Left ventricle myocardium inferior (tissue), 1 donor: ENCODE measurements at regions not wholly inside any gene's neighbourhood (a gene's known extent, or its start where the extent isn't known, plus 50 kb on each side); places are given as distances from the start of the nearest gene placed in this dataset.

Experiments used
- DNase-seq: peaks from one replicate; pipeline ENCODE4 v3.0.0-alpha.2; 2020
- H3K27ac ChIP-seq: fragments of 200-600 bp; replicated peaks from 2 replicates; pipeline ENCODE4 v1.8.0; 2021
- H3K27me3 ChIP-seq: fragments of 200-600 bp; 2 replicates; pipeline ENCODE4 v1.8.0; 2021; ENCODE audit warnings: low read depth
- H3K36me3 ChIP-seq: fragments of 200-600 bp; 2 replicates; pipeline ENCODE4 v1.8.0; 2021
- H3K4me1 ChIP-seq: fragments of 200-600 bp; 2 replicates; pipeline ENCODE4 v1.8.0; 2021
- H3K4me3 ChIP-seq: fragments of 200-600 bp; 2 replicates; pipeline ENCODE4 v1.8.0; 2021; ENCODE audit warnings: mild to moderate bottlenecking, moderate library complexity
- H3K9me3 ChIP-seq: fragments of 200-600 bp; replicated peaks from 2 replicates; pipeline ENCODE4 v1.8.0; 2021
- intact Hi-C: fragments of 100-400 bp; cut with micrococcal nuclease; formaldehyde crosslinking; loops from one replicate; pipeline ENCODE4 v1.11.0; 2022
- TF ChIP-seq, protein P1 (sequence below): fragments of 200-600 bp; IDR thresholded peaks from 2 replicates; pipeline ENCODE4 v1.8.0; 2021; ENCODE audit warnings: antibody characterized with exemption, mild to moderate bottlenecking, borderline replicate concordance
- donor health status: DM: no; HTN: yes; CAD: no; lungs with severe emphysema.

DNA sequence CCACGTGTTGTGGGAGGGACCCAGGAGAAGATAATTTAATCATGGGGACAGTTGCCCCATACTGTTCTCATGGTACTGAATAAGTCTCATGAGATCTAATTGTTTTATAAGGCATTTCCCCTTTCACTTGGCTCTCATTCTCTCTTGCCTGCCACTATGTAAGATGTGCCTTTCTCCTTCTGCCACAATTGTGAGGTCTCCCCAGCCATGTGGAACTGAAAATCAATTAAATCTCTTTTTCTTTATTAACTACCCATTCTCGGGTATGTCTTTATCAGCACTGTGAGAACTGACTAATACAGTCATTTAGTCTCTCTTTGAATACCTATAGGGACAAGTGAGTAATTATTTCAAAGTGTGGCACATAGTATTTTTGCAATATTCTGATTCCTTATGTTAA is 269.2 kb upstream of the SMARCA2 start:
- H3K27me3 ChIP-seq: peaks cover 4% of the 10 kb centered on the region
- intact Hi-C loops: no loop called here
- no peak overlapping the region for H3K4me3 ChIP-seq
- H3K27ac ChIP-seq: no peak overlapping the region
- TF ChIP-seq, protein P1, sequence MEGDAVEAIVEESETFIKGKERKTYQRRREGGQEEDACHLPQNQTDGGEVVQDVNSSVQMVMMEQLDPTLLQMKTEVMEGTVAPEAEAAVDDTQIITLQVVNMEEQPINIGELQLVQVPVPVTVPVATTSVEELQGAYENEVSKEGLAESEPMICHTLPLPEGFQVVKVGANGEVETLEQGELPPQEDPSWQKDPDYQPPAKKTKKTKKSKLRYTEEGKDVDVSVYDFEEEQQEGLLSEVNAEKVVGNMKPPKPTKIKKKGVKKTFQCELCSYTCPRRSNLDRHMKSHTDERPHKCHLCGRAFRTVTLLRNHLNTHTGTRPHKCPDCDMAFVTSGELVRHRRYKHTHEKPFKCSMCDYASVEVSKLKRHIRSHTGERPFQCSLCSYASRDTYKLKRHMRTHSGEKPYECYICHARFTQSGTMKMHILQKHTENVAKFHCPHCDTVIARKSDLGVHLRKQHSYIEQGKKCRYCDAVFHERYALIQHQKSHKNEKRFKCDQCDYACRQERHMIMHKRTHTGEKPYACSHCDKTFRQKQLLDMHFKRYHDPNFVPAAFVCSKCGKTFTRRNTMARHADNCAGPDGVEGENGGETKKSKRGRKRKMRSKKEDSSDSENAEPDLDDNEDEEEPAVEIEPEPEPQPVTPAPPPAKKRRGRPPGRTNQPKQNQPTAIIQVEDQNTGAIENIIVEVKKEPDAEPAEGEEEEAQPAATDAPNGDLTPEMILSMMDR: no peak
- DNase-seq: no peak
- H3K4me1 ChIP-seq: no peaks in the 10 kb centered on the region
- H3K9me3 ChIP-seq: no peaks in the 10 kb centered on the region
- no peaks in the 10 kb centered on the region for H3K36me3 ChIP-seq

DNA sequence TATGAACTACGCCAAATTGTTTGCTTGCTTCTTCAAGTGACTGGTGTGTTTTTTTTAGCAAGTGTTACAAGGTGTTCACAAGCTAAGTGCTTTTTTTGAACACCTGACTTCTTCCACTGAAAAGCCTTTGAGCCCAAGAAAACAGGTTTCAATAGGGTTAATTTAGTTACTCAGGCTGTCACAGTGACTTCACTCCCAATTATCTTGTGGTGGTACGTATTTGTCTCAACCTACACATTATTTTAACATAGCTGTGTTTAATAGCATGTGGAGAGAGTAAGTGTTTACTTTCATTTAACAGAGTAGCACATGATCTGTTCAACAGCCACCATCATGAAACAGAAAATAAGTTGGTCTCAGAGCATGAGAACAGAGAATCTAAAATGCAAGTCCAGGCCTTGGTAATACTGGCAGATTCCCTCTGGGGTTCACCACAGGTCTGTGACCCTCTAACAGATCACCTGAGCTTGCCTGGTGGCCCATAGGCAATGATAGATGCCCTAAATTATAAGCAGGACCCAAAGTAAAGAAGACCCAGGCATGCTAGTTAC is 267.7 kb upstream of the SMARCA2 start:
- intact Hi-C loops: no loop called here
- TF ChIP-seq, protein P1: no peak
- no peaks in the 10 kb centered on the region for H3K36me3 ChIP-seq
- H3K9me3 ChIP-seq: no peaks in the 10 kb centered on the region
- H3K27ac ChIP-seq: no peak overlapping the region
- no peak overlapping the region for H3K4me3 ChIP-seq
- no peaks in the 10 kb centered on the region for H3K27me3 ChIP-seq
- no peak for DNase-seq
- no peaks in the 10 kb centered on the region for H3K4me1 ChIP-seq

DNA sequence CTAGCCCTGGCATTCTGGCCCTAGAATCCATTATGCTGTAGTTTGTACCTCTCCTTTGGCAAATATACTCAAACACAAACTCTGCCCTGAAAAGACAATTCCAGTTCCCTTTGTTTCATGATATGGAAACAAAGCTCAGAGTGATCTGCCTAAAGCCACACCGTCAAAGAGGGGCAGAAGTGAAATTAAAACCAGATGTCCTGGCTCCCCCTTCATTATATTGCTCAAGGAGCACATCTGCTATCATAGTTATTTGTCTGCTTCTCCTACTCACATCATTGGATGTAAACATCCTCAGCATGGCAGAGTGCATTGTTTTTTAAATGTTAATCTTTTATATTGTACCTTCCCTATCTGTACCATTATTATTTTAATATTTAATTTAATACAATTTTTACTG is 266.7 kb upstream of the SMARCA2 start:
- Histone ChIP-seq H3K36me3 (no peaks in the 10 kb centered on the region), H3K4me1 (no peaks in the 10 kb centered on the region), H3K27ac (no peak overlapping the region), H3K27me3 (no peaks in the 10 kb centered on the region), H3K9me3 (peaks cover 5% of the 10 kb centered on the region), H3K4me3 (no peak overlapping the region)
- TF ChIP-seq, protein P1: no peak
- intact Hi-C loops: no loop called here
- no peak for DNase-seq

DNA sequence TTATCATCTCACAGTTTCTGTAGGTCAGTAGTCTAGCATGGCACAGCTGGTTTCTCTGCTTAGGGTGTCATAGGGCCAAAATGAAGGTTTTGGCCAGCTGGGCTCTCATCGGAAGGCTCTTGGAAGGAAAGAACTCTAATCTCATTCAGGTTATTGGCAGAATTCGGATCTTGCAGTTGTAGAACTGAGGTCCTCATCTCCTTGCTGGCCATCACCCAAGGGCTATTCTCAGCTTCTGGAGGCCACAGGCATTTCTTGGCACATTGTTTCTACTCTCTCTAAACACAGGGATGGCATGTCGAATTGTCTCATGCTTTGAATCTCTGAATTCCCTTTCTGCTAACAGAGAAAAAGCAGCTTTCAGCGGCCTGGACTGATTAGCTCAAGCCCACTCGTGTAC is 258.0 kb upstream of the SMARCA2 start:
- Histone ChIP-seq H3K27ac (no peak overlapping the region), H3K4me1 (no peaks in the 10 kb centered on the region), H3K4me3 (no peak overlapping the region), H3K36me3 (no peaks in the 10 kb centered on the region), H3K27me3 (peaks cover 4% of the 10 kb centered on the region), H3K9me3 (peaks cover 7% of the 10 kb centered on the region)
- DNase-seq: no peak
- TF ChIP-seq, protein P1: no peak
- intact Hi-C loops: no loop called here

DNA sequence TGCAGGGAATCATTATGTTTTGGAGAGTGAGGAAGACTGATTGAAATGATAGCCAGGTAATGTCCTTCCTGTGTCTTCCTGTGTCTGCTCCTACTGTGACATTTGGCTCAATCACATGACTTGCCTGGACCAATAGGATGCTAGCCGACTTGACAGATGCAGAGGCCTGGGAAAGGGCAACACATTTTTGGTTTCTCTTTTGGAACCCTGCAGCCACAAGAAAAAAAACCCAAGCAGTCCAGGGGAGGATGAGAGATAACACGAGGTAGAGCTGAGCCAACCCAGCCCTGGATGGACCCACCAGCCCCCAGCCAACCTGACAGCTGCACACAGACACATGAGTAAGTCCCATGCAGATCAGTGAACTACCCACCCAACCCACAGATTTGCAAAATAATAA is 256.1 kb upstream of the SMARCA2 start:
- Histone ChIP-seq H3K9me3 (no peaks in the 10 kb centered on the region), H3K27ac (no peak overlapping the region), H3K4me1 (no peaks in the 10 kb centered on the region), H3K4me3 (no peak overlapping the region), H3K36me3 (no peaks in the 10 kb centered on the region), H3K27me3 (peaks cover 4% of the 10 kb centered on the region)
- intact Hi-C loops: no loop called here
- TF ChIP-seq, protein P1: no peak
- DNase-seq: no peak
